Activated CD8-positive, alpha-beta T cell treated with anti-CD3 and anti-CD28 coated beads, Interleukin-2, amount 10 ng/mL, durations not matched to agents 7 days and 5 days (primary cell): ENCODE measurements at regions not wholly inside any gene's neighbourhood (a gene's known extent, or its start where the extent isn't known, plus 50 kb on each side); places are given as distances from the start of the nearest gene placed in this dataset.
"Not testable (repeated sequence)": the region's sequence is repeated elsewhere in the genome, so short reads cannot be mapped to it uniquely, and the experiment has no call there.

Experiments
- ATAC-seq: fragments of 150-1000 bp; cut with Tn5 transposase; one replicate; pipeline ENCODE4 v1.10.0; 2021; ENCODE audit warnings: moderate library complexity
- CTCF ChIA-PET: fragments of 350-600 bp; sonication (Branson Sonifier 250); formaldehyde crosslinking; loops from one replicate; lab custom pipeline; 2021; ENCODE audit warnings: antibody characterized with exemption; lab: Charles Lee
- POLR2A ChIA-PET: fragments of 350-600 bp; sonication (Branson Sonifier 250); formaldehyde crosslinking; loops from one replicate; lab custom pipeline; 2021; ENCODE audit warnings: antibody characterized with exemption; lab: Charles Lee
- DNase-seq: peaks from one replicate; pipeline ENCODE4 v3.0.0-alpha.2; 2020
- H3K27ac Mint-ChIP-seq: one replicate; pipeline ENCODE4 v1.8.0; 2021; ENCODE audit warnings: mild to moderate bottlenecking, mixed read lengths
- H3K27me3 Mint-ChIP-seq: one replicate; pipeline ENCODE4 v1.8.0; 2021; ENCODE audit warnings: low read depth, mixed read lengths
- H3K36me3 Mint-ChIP-seq: one replicate; pipeline ENCODE4 v1.8.0; 2021; ENCODE audit warnings: low read depth, mixed read lengths
- H3K4me1 Mint-ChIP-seq: one replicate; pipeline ENCODE4 v1.8.0; 2021; ENCODE audit warnings: low read depth, mixed read lengths
- H3K4me3 Mint-ChIP-seq: one replicate; pipeline ENCODE4 v1.8.0; 2021; ENCODE audit warnings: mild to moderate bottlenecking, mixed read lengths
- H3K9me3 Mint-ChIP-seq: one replicate; pipeline ENCODE4 v1.8.0; 2022; ENCODE audit warnings: mixed read lengths; ENCODE audit not compliant: insufficient read depth

DNA sequence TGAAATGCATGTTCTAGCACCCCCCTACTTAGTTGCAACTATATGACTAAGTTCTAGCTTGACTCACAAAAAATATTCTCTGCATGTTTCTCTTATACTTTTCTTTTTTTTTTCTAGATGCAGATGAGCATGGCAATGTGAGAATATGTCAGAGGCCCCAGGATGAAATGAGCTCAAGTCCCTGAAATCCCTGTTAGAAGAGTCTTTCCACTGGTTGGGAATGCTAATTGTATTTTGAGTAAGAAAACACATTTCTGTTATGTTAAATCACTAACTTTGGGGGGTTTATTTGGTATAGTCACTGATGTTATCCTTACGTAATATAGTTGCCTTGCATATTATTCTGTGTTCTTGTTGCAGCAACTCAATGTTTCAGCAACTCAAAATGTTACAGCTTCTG is 306.1 kb upstream of the CCDC179 start:
- H3K9me3 Mint-ChIP-seq = no peaks in the 10 kb centered on the region
- H3K27me3 Mint-ChIP-seq = no peaks in the 10 kb centered on the region
- H3K27ac Mint-ChIP-seq = no peak overlapping the region
- CTCF ChIA-PET = no interaction called here
- ATAC-seq (no peak), DNase-seq (no peak)
- no peak overlapping the region for H3K4me3 Mint-ChIP-seq
- POLR2A ChIA-PET = no interaction called here
- no peaks in the 10 kb centered on the region for H3K36me3 Mint-ChIP-seq
- no peaks in the 10 kb centered on the region for H3K4me1 Mint-ChIP-seq

DNA sequence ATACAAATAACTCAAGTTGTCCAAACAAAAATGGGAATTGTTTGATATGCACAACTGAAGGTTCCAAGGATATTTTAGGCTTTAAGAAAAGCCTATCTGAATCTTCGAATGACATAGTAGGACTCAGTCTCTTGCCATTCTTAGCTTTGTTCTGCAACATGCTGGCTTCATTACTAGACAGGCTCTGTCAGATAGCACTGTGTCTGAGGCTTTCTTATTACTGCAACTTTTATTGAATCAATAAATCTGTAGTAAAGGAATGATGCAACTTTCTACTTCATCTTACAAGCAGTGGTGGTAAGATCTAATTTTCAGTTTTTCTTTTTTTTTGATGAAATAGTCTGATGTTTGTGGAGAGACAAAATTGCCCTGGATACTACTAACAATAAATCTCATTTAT is 319.3 kb upstream of the CCDC179 start:
- Mint-ChIP-seq H3K36me3 (no peaks in the 10 kb centered on the region), H3K27me3 (no peaks in the 10 kb centered on the region), H3K27ac (no peak overlapping the region), H3K9me3 (peaks cover 7% of the 10 kb centered on the region), H3K4me3 (no peak overlapping the region), H3K4me1 (no peaks in the 10 kb centered on the region)
- ATAC-seq (no peak), DNase-seq (no peak)
- ChIA-PET POLR2A (no interaction called here), CTCF (no interaction called here)

DNA sequence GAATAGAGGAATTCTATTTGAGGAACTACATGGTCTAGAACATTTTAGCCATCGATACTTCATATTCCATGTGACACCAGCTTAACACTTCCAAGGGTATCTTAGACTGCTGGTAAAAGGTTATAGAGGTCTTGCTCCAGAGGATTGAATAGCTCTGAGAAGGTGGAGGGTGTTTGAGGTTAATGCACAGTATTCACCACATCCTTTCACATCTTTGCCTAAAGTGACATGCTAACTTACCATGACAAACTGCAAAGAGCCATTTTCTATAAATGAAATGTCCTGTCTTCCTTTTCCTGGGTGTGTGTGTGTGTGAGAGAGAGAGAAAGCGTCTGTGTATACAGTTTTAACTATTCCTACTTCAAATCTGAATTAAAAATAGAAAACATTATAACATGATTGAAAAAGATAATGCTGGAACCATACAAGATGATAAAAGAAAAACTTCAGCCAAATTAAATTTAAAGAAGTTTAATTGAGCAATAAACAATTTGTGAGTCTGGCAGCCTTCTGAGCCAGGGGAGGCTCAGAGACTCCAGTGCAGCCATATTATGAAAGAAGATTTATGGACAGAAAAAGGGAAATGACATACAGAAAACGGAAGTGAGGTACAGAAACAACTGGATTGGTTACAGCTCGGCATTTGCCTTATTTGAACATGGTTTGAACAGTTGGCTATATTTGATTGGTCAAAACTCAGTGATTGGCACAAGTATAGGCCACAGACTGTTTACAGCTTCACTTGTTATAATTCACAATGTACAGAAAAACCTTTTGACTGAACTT is 320.9 kb upstream of the CCDC179 start:
- Mint-ChIP-seq H3K36me3 (no peaks in the 10 kb centered on the region), H3K4me1 (no peaks in the 10 kb centered on the region), H3K27me3 (no peaks in the 10 kb centered on the region), H3K27ac (no peak overlapping the region), H3K9me3 (peaks cover 7% of the 10 kb centered on the region), H3K4me3 (no peak overlapping the region)
- ATAC-seq (no peak), DNase-seq (no peak)
- ChIA-PET POLR2A (no interaction called here), CTCF (no interaction called here)

DNA sequence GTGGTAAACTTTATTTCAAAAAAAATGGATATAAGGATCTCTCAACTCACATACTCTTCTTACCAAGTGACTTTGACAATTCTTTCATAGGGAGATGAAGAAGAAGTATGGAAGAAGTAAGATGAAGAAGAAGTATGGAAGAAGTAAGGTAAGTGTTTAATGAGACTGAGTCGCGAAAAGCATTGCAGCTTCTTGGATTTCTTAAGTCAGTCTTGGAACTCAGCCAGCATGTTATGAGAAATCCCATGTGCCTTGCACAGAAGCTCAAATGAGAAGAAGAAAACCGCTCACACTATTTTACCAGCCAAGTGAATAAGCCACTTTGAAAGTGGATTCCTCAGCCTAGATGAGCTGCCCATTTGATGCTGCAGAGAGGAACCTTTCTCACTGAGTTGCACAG is 332.0 kb upstream of the CCDC179 start:
- no peaks in the 10 kb centered on the region for H3K27me3 Mint-ChIP-seq

DNA sequence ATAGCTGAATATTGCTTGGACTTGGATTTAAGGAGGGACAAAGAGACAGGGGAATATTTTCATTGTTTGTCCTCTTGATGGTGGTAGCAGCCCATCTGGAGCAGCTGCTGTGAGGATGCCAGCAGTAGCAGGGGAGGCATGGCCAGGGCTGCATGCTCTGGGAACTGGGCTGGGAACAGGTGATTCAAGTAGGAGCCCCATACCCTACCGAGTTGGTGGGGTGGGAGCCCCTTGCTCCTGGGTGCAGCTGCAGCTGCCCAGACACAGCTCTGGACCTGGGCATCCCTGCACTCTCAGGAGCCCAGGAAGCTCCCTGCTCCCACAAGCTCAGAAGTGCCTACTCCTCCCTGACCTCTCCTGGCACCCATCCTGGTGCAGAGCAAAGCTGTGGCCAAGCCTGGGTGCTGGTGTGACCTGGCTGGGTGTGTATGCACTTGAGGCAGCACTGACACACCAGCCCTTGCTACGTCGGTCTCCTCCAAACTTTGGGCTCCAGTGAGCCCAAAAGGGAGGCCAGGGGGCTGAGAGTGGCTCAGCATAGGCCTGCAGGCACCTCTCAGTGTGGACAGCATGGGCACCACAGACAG is 341.8 kb upstream of the CCDC179 start:
- ATAC-seq (no peak), DNase-seq (no peak)
- H3K4me1 Mint-ChIP-seq = no peaks in the 10 kb centered on the region
- peaks cover 9% of the 10 kb centered on the region for H3K9me3 Mint-ChIP-seq
- CTCF ChIA-PET = no interaction called here
- no peak overlapping the region for H3K27ac Mint-ChIP-seq
- peaks cover 2% of the 10 kb centered on the region for H3K36me3 Mint-ChIP-seq
- no peaks in the 10 kb centered on the region for H3K27me3 Mint-ChIP-seq
- H3K4me3 Mint-ChIP-seq = no peak overlapping the region
- POLR2A ChIA-PET = no interaction called here

More for the DNA sequence above, 332.0 kb upstream of the CCDC179 start:
- ChIA-PET POLR2A (no interaction called here), CTCF (no interaction called here)
- DNase-seq = no peak
- H3K36me3 Mint-ChIP-seq = no peaks in the 10 kb centered on the region
- H3K4me1 Mint-ChIP-seq = no peaks in the 10 kb centered on the region
- no peak for ATAC-seq
- no peak overlapping the region for H3K27ac Mint-ChIP-seq
- no peaks in the 10 kb centered on the region for H3K9me3 Mint-ChIP-seq
- H3K4me3 Mint-ChIP-seq = no peak overlapping the region

DNA sequence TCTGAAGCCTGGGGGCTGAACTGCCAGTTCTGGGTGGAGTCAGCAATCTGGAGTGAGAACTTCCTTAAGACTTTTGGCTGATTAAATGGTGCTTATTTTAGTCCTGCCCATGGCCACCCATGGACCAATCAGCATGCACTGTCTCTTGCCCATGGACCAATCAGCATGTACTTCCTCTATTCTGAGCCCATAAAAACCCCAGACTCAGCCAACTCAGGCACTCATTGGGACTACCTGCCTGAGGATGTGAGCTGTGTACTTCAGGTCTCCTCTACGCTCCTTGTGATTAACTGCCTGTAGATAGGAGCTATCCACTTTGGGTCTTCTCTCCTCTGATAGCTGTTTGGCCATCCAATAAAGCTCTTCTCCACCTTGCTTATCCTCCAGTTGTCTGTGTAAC is 342.3 kb upstream of the CCDC179 start:
- H3K27me3 Mint-ChIP-seq = no peaks in the 10 kb centered on the region
- no peaks in the 10 kb centered on the region for H3K4me1 Mint-ChIP-seq
- H3K36me3 Mint-ChIP-seq = peaks cover 2% of the 10 kb centered on the region
- no peak overlapping the region for H3K27ac Mint-ChIP-seq
- no peak for ATAC-seq
- CTCF ChIA-PET = no interaction called here
- no peak overlapping the region for H3K4me3 Mint-ChIP-seq
- POLR2A ChIA-PET = no interaction called here
- DNase-seq = no peak
- peaks cover 9% of the 10 kb centered on the region for H3K9me3 Mint-ChIP-seq

DNA sequence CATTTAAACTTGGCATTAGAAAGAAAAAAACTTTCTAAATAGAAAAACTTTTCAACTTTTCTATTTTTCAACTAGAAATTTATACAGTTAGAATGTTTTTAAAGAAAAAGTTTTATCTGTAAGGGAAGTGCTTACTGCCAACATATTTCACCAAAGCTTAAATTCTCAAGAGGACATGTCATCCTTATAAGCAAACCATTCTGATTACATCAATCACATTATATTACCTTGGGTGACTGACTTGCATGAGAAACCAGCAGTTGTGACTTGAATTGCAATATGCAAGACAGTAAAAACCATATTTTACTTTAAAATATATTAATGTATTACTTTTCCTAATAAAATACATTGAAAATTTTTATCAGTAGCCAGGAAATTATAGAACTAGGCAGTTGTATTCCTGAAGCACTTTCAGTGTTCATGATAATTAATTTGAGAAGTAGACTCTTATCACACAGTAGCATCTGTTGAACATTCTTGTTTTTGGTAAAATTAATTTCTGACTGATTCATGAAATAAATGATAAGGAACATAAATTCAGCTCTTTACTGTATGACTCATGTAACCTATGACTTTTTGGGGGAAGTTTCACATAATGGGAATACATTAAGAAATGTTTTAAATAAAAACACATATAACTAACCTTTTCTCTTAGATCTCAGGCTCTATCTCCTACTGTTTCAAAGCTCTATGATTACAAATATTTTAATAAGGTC is 345.0 kb upstream of the CCDC179 start:
- H3K27me3 Mint-ChIP-seq = no peaks in the 10 kb centered on the region
- no peak for DNase-seq
- H3K4me3 Mint-ChIP-seq = no peak overlapping the region
- no peak overlapping the region for H3K27ac Mint-ChIP-seq
- H3K36me3 Mint-ChIP-seq = peaks cover 2% of the 10 kb centered on the region
- peaks cover 9% of the 10 kb centered on the region for H3K9me3 Mint-ChIP-seq
- no peak for ATAC-seq
- H3K4me1 Mint-ChIP-seq = no peaks in the 10 kb centered on the region
- CTCF ChIA-PET = no interaction called here
- POLR2A ChIA-PET = no interaction called here

DNA sequence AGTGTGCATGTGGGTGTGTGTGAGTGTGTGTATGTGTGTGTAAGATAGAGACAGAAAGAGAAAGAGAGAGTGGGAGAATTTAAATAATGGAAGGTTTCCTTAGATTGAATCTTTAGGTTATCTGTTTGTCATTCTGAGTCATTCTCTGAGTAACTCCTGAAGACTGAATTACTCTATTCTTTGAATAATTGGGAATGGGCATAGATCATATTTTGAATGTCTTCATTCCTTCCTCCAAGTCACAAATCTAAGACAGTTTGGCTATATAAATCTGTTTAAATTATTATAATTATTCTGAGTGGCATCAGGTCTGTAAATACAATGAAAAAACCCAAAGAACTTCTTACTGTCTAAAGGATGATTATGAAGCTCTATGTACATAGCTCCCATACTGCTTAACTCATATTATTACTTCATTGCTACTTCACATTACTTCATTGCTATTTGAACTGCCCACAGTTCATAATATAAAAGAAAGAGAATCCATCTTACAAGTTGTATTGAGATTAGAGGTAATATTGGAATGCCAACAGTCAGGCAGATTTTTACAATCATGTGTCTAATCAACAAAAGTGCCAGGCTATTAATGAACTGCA is 346.6 kb upstream of the CCDC179 start:
- Mint-ChIP-seq H3K36me3 (peaks cover 2% of the 10 kb centered on the region), H3K27ac (no peak overlapping the region), H3K4me3 (no peak overlapping the region), H3K27me3 (no peaks in the 10 kb centered on the region), H3K9me3 (peaks cover 5% of the 10 kb centered on the region), H3K4me1 (no peaks in the 10 kb centered on the region)
- no peak for ATAC-seq
- CTCF ChIA-PET = no interaction called here
- DNase-seq = no peak
- POLR2A ChIA-PET = no interaction called here

DNA sequence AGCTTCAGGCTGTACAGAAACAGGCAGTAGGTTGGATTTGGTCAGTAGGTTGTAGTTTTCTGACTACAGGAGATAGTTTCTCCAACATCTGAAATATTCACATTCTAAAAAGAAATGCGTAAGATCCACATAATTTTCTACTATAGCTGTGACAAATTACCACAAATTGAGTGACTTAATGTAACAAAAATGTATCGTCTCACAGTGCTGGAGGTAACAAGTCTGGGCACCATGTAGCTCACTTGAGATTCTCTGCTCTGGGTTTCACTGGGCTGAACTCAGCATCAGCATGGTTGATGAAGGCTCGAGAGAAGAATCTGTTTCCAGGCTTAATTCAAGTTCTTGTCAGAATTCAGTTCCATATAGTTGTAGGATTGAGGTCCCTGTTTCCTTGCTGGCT is 350.9 kb upstream of the CCDC179 start:
- no peak overlapping the region for H3K4me3 Mint-ChIP-seq
- H3K27ac Mint-ChIP-seq = no peak overlapping the region
- DNase-seq = no peak
- H3K36me3 Mint-ChIP-seq = no peaks in the 10 kb centered on the region
- ATAC-seq = no peak
- H3K4me1 Mint-ChIP-seq = no peaks in the 10 kb centered on the region
- ChIA-PET POLR2A (no interaction called here), CTCF (no interaction called here)
- no peaks in the 10 kb centered on the region for H3K9me3 Mint-ChIP-seq
- H3K27me3 Mint-ChIP-seq = no peaks in the 10 kb centered on the region

DNA sequence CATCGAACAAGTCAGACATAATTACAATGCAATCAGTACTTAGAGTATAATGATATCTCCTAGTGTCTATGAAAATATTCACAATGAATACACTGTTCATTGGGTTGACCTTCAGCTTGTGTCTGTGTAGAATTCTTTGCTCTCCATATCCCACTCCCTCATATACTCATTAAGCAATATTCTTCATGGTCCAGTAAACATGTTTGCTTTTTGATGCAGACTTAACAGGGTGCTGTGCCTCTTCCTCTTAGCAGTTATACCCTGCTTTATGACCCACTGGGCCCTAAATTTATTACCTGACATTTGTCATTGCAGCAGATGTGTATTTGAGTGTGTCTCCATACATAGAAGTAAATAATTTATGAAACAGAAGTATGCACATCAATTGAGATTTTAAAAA is 352.5 kb upstream of the CCDC179 start:
- no peak for ATAC-seq
- DNase-seq = no peak
- ChIA-PET POLR2A (no interaction called here), CTCF (no interaction called here)
- H3K4me1 Mint-ChIP-seq = no peaks in the 10 kb centered on the region
- H3K27me3 Mint-ChIP-seq = no peaks in the 10 kb centered on the region
- no peak overlapping the region for H3K27ac Mint-ChIP-seq
- H3K9me3 Mint-ChIP-seq = no peaks in the 10 kb centered on the region
- no peak overlapping the region for H3K4me3 Mint-ChIP-seq
- no peaks in the 10 kb centered on the region for H3K36me3 Mint-ChIP-seq

DNA sequence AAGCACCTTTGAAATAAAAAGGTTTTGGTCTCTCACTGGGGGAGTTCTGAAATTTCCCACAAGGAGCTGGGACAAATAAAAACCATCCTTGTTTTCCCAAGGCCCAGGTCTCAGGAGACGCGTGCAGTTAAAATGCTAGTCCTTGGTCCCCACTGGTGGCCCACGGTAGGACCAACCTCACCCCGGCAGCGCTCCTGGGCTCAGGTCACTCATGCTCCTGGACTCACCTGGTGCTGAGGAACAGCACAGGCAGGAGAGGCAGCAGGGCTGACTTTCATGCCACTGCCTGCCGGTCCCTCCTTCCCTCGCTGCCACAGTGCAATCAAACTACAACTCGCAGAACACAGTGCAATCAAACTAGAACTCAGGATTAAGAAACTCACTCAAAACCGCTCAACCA is 356.8 kb upstream of the CCDC179 start:
- ChIA-PET POLR2A (no interaction called here), CTCF (no interaction called here)
- Mint-ChIP-seq H3K27me3 (no peaks in the 10 kb centered on the region), H3K4me3 (no peak overlapping the region), H3K27ac (no peak overlapping the region), H3K4me1 (no peaks in the 10 kb centered on the region), H3K9me3 (peaks cover 3% of the 10 kb centered on the region), H3K36me3 (no peaks in the 10 kb centered on the region)
- DNase-seq (no peak), ATAC-seq (no peak)

DNA sequence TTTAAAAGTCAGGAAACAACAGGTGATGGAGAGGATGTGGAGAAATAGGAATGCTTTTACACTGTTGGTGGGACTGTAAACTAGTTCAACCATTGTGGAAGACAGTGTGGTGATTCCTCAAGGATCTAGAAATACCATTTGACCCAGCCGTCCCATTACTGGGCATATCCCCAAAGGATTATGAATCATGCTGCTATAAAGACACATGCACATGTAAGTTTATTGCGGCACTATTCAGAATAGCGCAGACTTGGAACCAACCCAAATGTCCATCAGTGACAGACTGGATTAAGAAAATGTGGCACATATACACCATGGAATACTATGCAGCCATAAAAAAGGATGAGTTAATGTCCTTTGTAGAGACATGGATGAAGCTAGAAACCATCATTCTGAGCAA is 359.8 kb upstream of the CCDC179 start:
- H3K27me3 Mint-ChIP-seq, ATAC-seq, DNase-seq, H3K4me1 Mint-ChIP-seq, H3K4me3 Mint-ChIP-seq, H3K36me3 Mint-ChIP-seq, CTCF ChIA-PET, POLR2A ChIA-PET, H3K9me3 Mint-ChIP-seq, H3K27ac Mint-ChIP-seq: not testable (repeated sequence)
